ENCODE measurements at regions not wholly inside any gene's neighbourhood (a gene's known extent, or its start where the extent isn't known, plus 50 kb on each side); places are given as distances from the start of the nearest gene placed in this dataset.

- peak; percentile 6; the same call in 1 of the 2 replicates for TF ChIP-seq REST (IDR thresholded peaks at IDR 0.05; ENCODE audit: borderline replicate concordance)
- TF ChIP-seq REST (CRISPR knock-in tag; IDR thresholded peaks at IDR 0.05; ENCODE audit: low read depth): no peak
Observed at GRCh38 chr13:95494082-95494681, 58.3 kb upstream of the CLDN10 start (continued).

DNA sequence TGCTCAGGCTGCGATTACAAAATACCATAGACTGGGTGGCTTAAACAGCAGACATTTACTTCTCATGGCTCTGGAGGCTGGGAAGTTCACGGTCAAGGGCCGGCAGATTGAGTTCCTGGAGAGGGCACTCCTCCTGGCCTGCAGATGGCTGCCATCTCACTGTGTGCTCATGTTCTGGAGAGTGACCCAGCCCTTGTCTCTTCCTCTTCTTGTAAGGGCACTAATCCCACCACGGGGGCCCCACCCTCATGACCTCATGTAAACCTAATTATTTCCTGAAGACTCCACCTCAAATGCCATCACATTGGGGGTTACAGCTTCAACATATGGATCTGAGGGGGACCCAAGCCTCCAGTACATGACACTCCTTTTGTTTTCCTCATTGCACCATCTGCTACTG, 56.0 kb upstream of the CLDN10 start:
- Histone ChIP-seq H3K27me3 (ENCODE audit: control insufficient read depth in 2 of 2, insufficient read depth in 2 of 2, low read length in 2 of 2) (peaks cover 0 to 5% of the 10 kb centered on the region in 2 experiments; a peak in 3 of 5 replicates), H3K9me3 (replicated peaks; ENCODE audit: control insufficient read depth, insufficient read depth, low read depth, low read length) (no peaks in the 10 kb centered on the region), H3K4me2 (ENCODE audit: insufficient read depth, low read length) (no peak overlapping the region), H3K9me1 (ENCODE audit: control insufficient read depth, insufficient read depth, low read length) (no peaks in the 10 kb centered on the region), H3K36me3 (ENCODE audit: control insufficient read depth, insufficient read depth, low read length) (no peaks in the 10 kb centered on the region), H3K4me1 (replicated peaks in 1 of 2; ENCODE audit: control insufficient read depth in 2 of 2, insufficient read depth in 2 of 2, low read length in 2 of 2) (no peaks in the 10 kb centered on the region; a peak in 1 of 5 replicates), H3K79me2 (ENCODE audit: control insufficient read depth, insufficient read depth, low read length) (no peaks in the 10 kb centered on the region), H4K20me1 (replicated peaks; ENCODE audit: control insufficient read depth, insufficient read depth, low read length) (no peaks in the 10 kb centered on the region), H3K4me3 (no peak overlapping the region), H3K9ac (ENCODE audit: insufficient read depth in 1 of 2, low read depth in 2 of 2, low read length in 2 of 2) (no peak overlapping the region), H2AFZ (ENCODE audit: low read depth, low read length) (no peak overlapping the region), H3K27ac (ENCODE audit: extremely low read depth, low read depth, low read length) (no peak overlapping the region)
- no peak for ATAC-seq
- intact Hi-C loops (cut with micrococcal nuclease): loop anchor here (10.0 kb wide), 1 partner anchor 58 kb away; the partner anchor contains the start of gene CLDN10
- DNase-seq (ENCODE audit: extremely low read depth in 1 of 4, low spot score in 3 of 4): no peak
- in situ Hi-C loops (cut with MboI): no loop called here
- CTCF ChIA-PET (ENCODE audit: low intra/inter-chr PET ratio): no interaction called here
- FAIRE-seq: no peak
- WGBS (ENCODE audit: insufficient coverage, low coverage, missing lambda C conversion rate): 20% methylated on average over 4 of the region's 4 CpGs
- BruUV-seq (replicated peaks): no TSS peak
- POLR2A ChIA-PET: no interaction called here
- TF ChIP-seq ID3 (CRISPR knock-in tag; IDR thresholded peaks at IDR 0.05): no peak
- no peak for TF ChIP-seq ID3 (tag; IDR thresholded peaks at IDR 0.05)
- TF ChIP-seq RBBP5 (IDR thresholded peaks at IDR 0.05; ENCODE audit: borderline replicate concordance, insufficient read depth, low read length, poor library complexity, severe bottlenecking): no peak
- no peak for TF ChIP-seq DEAF1 (CRISPR knock-in tag; IDR thresholded peaks at IDR 0.05)
- TF ChIP-seq, protein P1, sequence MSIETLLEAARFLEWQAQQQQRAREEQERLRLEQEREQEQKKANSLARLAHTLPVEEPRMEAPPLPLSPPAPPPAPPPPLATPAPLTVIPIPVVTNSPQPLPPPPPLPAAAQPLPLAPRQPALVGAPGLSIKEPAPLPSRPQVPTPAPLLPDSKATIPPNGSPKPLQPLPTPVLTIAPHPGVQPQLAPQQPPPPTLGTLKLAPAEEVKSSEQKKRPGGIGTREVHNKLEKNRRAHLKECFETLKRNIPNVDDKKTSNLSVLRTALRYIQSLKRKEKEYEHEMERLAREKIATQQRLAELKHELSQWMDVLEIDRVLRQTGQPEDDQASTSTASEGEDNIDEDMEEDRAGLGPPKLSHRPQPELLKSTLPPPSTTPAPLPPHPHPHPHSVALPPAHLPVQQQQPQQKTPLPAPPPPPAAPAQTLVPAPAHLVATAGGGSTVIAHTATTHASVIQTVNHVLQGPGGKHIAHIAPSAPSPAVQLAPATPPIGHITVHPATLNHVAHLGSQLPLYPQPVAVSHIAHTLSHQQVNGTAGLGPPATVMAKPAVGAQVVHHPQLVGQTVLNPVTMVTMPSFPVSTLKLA (conservative IDR thresholded peaks at IDR 0.05): no peak
- no peak for TF ChIP-seq BMI1 (IDR thresholded peaks at IDR 0.05; ENCODE audit: low read length)
